EH (cell line): ENCODE measurements at regions not wholly inside any gene's neighbourhood (a gene's known extent, or its start where the extent isn't known, plus 50 kb on each side); places are given as distances from the start of the nearest gene placed in this dataset.
"Not testable (repeated sequence)": the region's sequence is repeated elsewhere in the genome, so short reads cannot be mapped to it uniquely, and the experiment has no call there.

ENCODE experiments used
- DNase-seq: peaks from one replicate; pipeline ENCODE4 v3.0.0-alpha.2; 2015; ENCODE audit warnings: low read depth

- DNase-seq: no peak
These were observed 332.2 kb upstream of the KIF2B start for GRCh38 chr17:53490447-53490968.

- no peak for DNase-seq
These were observed 339.0 kb upstream of the KIF2B start for GRCh38 chr17:53483704-53484103.

- no peak for DNase-seq
These were observed 347.7 kb upstream of the KIF2B start for GRCh38 chr17:53475002-53475401.

- no peak for DNase-seq
These were observed 350.1 kb upstream of the KIF2B start for GRCh38 chr17:53472586-53472985.

- no peak for DNase-seq
These were observed 351.2 kb upstream of the KIF2B start for GRCh38 chr17:53471514-53471913.

GRCh38 chr17:53470626-53471025 lies 352.1 kb upstream of the KIF2B start:
- DNase-seq: no peak

GRCh38 chr17:53466733-53467132 lies 356.0 kb upstream of the KIF2B start:
- DNase-seq: no peak

GRCh38 chr17:53464396-53464795 lies 358.3 kb upstream of the KIF2B start:
- DNase-seq: not testable (repeated sequence)

GRCh38 chr17:53463363-53463762 lies 359.4 kb upstream of the KIF2B start:
- no peak for DNase-seq

- DNase-seq: no peak
These were observed 360.3 kb upstream of the KIF2B start for GRCh38 chr17:53462393-53462811.

GRCh38 chr17:53455943-53456342 lies 366.8 kb upstream of the KIF2B start:
- not testable (repeated sequence) for DNase-seq

- no peak for DNase-seq
These were observed 368.4 kb upstream of the KIF2B start for GRCh38 chr17:53454337-53454736.

- no peak for DNase-seq
These were observed 373.4 kb upstream of the KIF2B start for GRCh38 chr17:53449324-53449723.

- DNase-seq: no peak
These were observed 393.8 kb upstream of the KIF2B start for GRCh38 chr17:53428913-53429312.

GRCh38 chr17:53426505-53426904 lies 396.2 kb upstream of the KIF2B start:
- DNase-seq: no peak

- DNase-seq: no peak
These were observed 402.6 kb upstream of the KIF2B start for GRCh38 chr17:53420035-53420641.

GRCh38 chr17:53409588-53409987 lies 413.1 kb upstream of the KIF2B start:
- DNase-seq: no peak

GRCh38 chr17:53406907-53407306 lies 415.8 kb upstream of the KIF2B start:
- no peak for DNase-seq

- no peak for DNase-seq
These were observed 431.5 kb upstream of the KIF2B start for GRCh38 chr17:53391197-53391596.

GRCh38 chr17:53390575-53390974 lies 432.2 kb upstream of the KIF2B start:
- no peak for DNase-seq

- DNase-seq: no peak
These were observed 435.0 kb upstream of the KIF2B start for GRCh38 chr17:53387745-53388144.

- DNase-seq: no peak
These were observed 468.8 kb upstream of the KIF2B start for GRCh38 chr17:53353919-53354351.

GRCh38 chr17:53344778-53345177 lies 477.9 kb upstream of the KIF2B start:
- no peak for DNase-seq

- DNase-seq: no peak
These were observed 486.4 kb upstream of the KIF2B start for GRCh38 chr17:53336281-53336680.
